HCT116 (cell line): ENCODE measurements at regions not wholly inside any gene's neighbourhood (a gene's known extent, or its start where the extent isn't known, plus 50 kb on each side); places are given as distances from the start of the nearest gene placed in this dataset.

Experiments used
- ATAC-seq: fragments of 200-7000 bp; cut with Tn5 transposase; 2 replicates; pipeline ENCODE4 v1.9.1; 2020; ENCODE audit warnings: mild to moderate bottlenecking, moderate library complexity
- BruUV-seq: library from RNA; stranded (reverse); fragments of 400-500 nt; replicated peaks from 2 replicates; lab custom pipeline; 2021; lab: Mats Ljungman, UMichigan
- CTCF ChIA-PET: fragments of 300-600 bp; sonication (Branson Sonifier 250); formaldehyde crosslinking; loops from one replicate; lab custom pipeline; 2021; ENCODE audit warnings: antibody characterized with exemption; lab: Charles Lee
- POLR2A ChIA-PET: fragments of 300-600, 350-600 bp; sonication (Branson Sonifier 250); formaldehyde crosslinking; loops from one replicate; lab custom pipeline; 2021; ENCODE audit warnings: antibody characterized with exemption; lab: Charles Lee
- RAD21 ChIA-PET, 2 experiments: fragments of 300-600 bp; sonication (Branson Sonifier 250); formaldehyde crosslinking; loops; one replicate each; lab custom pipeline; 2023; ENCODE audit warnings: low total read pairs in 2 of 2; ENCODE audit not compliant: uncharacterized antibody in 2 of 2, unreplicated experiment in 2 of 2, low non-redundant PET in 1 of 2; lab: Charles Lee
- DNase-seq: peaks from one replicate; pipeline ENCODE4 v3.0.0-alpha.2; 2010; ENCODE audit warnings: low read depth, low spot score
- H2AFZ ChIP-seq: fragments of 200-600 bp; shearing (Covaris generic), sonication (generic); 2 replicates; pipeline ENCODE4 v1.6.1; 2017; ENCODE audit warnings: low read depth, mixed run types, mixed read lengths, antibody characterized with exemption, low read length; ENCODE audit not compliant: poor library complexity, severe bottlenecking
- H3K27ac ChIP-seq: 2 replicates; pipeline ENCODE4 v1.5.1; 2012; ENCODE audit warnings: low read depth, low read length
- H3K27me3 ChIP-seq: fragments of 200-600 bp; sonication (generic); 2 replicates; pipeline ENCODE4 v1.6.1; 2016; ENCODE audit warnings: mixed run types, low read length, mixed read lengths; ENCODE audit not compliant: insufficient read depth
- H3K36me3 ChIP-seq, 2 experiments: fragments of 200-500 bp in 1 of 2; fragments of 200-600 bp in 1 of 2; sonication (Bioruptor generic) in 1 of 2; sonication (generic) in 1 of 2; 2 replicates each; pipeline versions ENCODE4 v1.5.1 to v1.6.1; 2014 to 2016; ENCODE audit warnings: low read length in 2 of 2, inconsistent platforms in 1 of 2, mixed read lengths in 1 of 2, mixed run types in 1 of 2; ENCODE audit not compliant: insufficient read depth in 2 of 2, control insufficient read depth in 1 of 2
- H3K4me1 ChIP-seq, 2 experiments: fragments of 200-600 bp in 1 of 2; sonication (generic) in 1 of 2; 2 replicates each; pipeline versions ENCODE4 v1.5.1 to v1.6.1; 2012 to 2017; ENCODE audit warnings: low read length in 2 of 2, inconsistent platforms in 1 of 2, mild to moderate bottlenecking in 1 of 2, mixed read lengths in 1 of 2, mixed run types in 1 of 2, moderate library complexity in 1 of 2; ENCODE audit not compliant: insufficient read depth in 2 of 2, control insufficient read depth in 1 of 2
- H3K4me2 ChIP-seq: fragments of 200-600 bp; sonication (generic); 2 replicates; pipeline ENCODE4 v1.6.1; 2017; ENCODE audit warnings: mixed run types, low read length, mixed read lengths
- H3K4me3 ChIP-seq, 2 experiments: fragments of 200-600 bp in 1 of 2; sonication (generic) in 1 of 2; replicated peaks in 1 of 2; 2 replicates each; pipeline ENCODE4 v1.5.1; 2011 to 2016; ENCODE audit warnings: low read length in 2 of 2, control low read depth in 1 of 2, low read depth in 1 of 2, mild to moderate bottlenecking in 1 of 2, mixed read lengths in 1 of 2, mixed run types in 1 of 2
- H3K79me2 ChIP-seq: fragments of 200-600 bp; sonication (generic); 2 replicates; pipeline ENCODE4 v1.6.1; 2017; ENCODE audit warnings: mild to moderate bottlenecking, mixed run types, low read length, moderate library complexity, mixed read lengths; ENCODE audit not compliant: insufficient read depth
- H3K9ac ChIP-seq: fragments of 200-600 bp; sonication (generic); 2 replicates; pipeline ENCODE4 v1.6.1; 2016; ENCODE audit warnings: low read length, mixed read lengths
- H3K9me2 ChIP-seq: fragments of 200-600 bp; sonication (generic), shearing (Covaris generic); 2 replicates; pipeline ENCODE4 v1.6.1; 2017; ENCODE audit warnings: mixed run types, mild to moderate bottlenecking, moderate library complexity; ENCODE audit not compliant: insufficient read depth
- H3K9me3 ChIP-seq, 2 experiments: fragments of 200-500 bp in 1 of 2; fragments of 200-600 bp in 1 of 2; sonication (Bioruptor generic) in 1 of 2; sonication (generic) in 1 of 2; 2 replicates each; pipeline ENCODE4 v1.6.1; 2014 to 2017; ENCODE audit warnings: low read length in 2 of 2, mixed read lengths in 2 of 2, inconsistent platforms in 1 of 2, low read depth in 1 of 2, mild to moderate bottlenecking in 1 of 2, mixed run types in 1 of 2, moderate library complexity in 1 of 2; ENCODE audit not compliant: control insufficient read depth in 1 of 2, insufficient read depth in 1 of 2
- H4K20me1 ChIP-seq: fragments of 200-600 bp; sonication (generic), shearing (Covaris generic); 2 replicates; pipeline ENCODE4 v1.6.1; 2017; ENCODE audit warnings: mixed run types, mild to moderate bottlenecking, moderate library complexity; ENCODE audit not compliant: insufficient read depth
- ATF3 ChIP-seq: IDR thresholded peaks from 2 replicates; pipeline ENCODE4 v1.6.1; 2012
- CEBPB ChIP-seq: IDR thresholded peaks from 2 replicates; pipeline ENCODE4 v1.6.1; 2012; ENCODE audit warnings: low read depth
- EGR1 ChIP-seq: IDR thresholded peaks from 2 replicates; pipeline ENCODE4 v1.6.1; 2012; ENCODE audit warnings: low read depth
- ELF1 ChIP-seq: IDR thresholded peaks from 2 replicates; pipeline ENCODE4 v1.6.1; 2012; ENCODE audit warnings: low read depth, borderline replicate concordance
- EZH2 ChIP-seq: fragments of 200-600 bp; sonication (generic); IDR thresholded peaks from 2 replicates; pipeline ENCODE4 v1.6.1; 2017; ENCODE audit warnings: antibody characterized with exemption, mixed run types
- EZH2phosphoT487 ChIP-seq: fragments of 200-600 bp; IDR thresholded peaks from 2 replicates; pipeline ENCODE4 v1.6.1; 2018; ENCODE audit warnings: antibody characterized with exemption, borderline replicate concordance
- FOSL1 ChIP-seq: IDR thresholded peaks from 2 replicates; pipeline ENCODE4 v1.6.1; 2012; ENCODE audit warnings: low read depth
- JUND ChIP-seq: IDR thresholded peaks from 2 replicates; pipeline ENCODE4 v1.6.1; 2012
- MAX ChIP-seq: IDR thresholded peaks from 2 replicates; pipeline ENCODE4 v1.6.1; 2012
- POLR2A ChIP-seq: IDR thresholded peaks from 2 replicates; pipeline ENCODE4 v1.7.0; 2011; ENCODE audit warnings: borderline replicate concordance; ENCODE audit not compliant: insufficient read depth, insufficient read length; ENCODE audit errors: extremely low read depth
- POLR2AphosphoS5 ChIP-seq: IDR thresholded peaks from 2 replicates; pipeline ENCODE4 v1.6.1; 2011; ENCODE audit warnings: mild to moderate bottlenecking, low read depth, low read length, moderate library complexity
- RAD21 ChIP-seq: IDR thresholded peaks from 2 replicates; pipeline ENCODE4 v1.6.1; 2012; ENCODE audit warnings: low read depth, mild to moderate bottlenecking
- SP1 ChIP-seq: IDR thresholded peaks from 2 replicates; pipeline ENCODE4 v1.6.1; 2012; ENCODE audit warnings: low read depth
- SRF ChIP-seq: IDR thresholded peaks from 2 replicates; pipeline ENCODE4 v1.6.1; 2012; ENCODE audit warnings: low read depth
- ZFX ChIP-seq: fragments of 450-650 bp; IDR thresholded peaks from 2 replicates; pipeline ENCODE4 v1.6.1; 2017
- intact Hi-C: fragments of 100-400 bp; cut with micrococcal nuclease; formaldehyde crosslinking; loops from 2 replicates; pipeline ENCODE4 v1.10.0; 2022
- TF ChIP-seq, protein P1 (sequence below): IDR thresholded peaks from 2 replicates; pipeline ENCODE4 v1.6.1; 2011; ENCODE audit warnings: mild to moderate bottlenecking, low read length, moderate library complexity; ENCODE audit not compliant: insufficient replicate concordance; ENCODE audit errors: extremely low read depth

GRCh38 chr3:191529992-191530391, 69.0 kb downstream of the PYDC2 start:
- H3K4me2 ChIP-seq, result no peak overlapping the region
- BruUV-seq, result no TSS peak
- ATAC-seq (no peak), DNase-seq (no peak)
- H3K9me3 ChIP-seq, result no peaks in the 10 kb centered on the region
- H2AFZ ChIP-seq, result no peak overlapping the region
- no peaks in the 10 kb centered on the region for H3K36me3 ChIP-seq
- H3K4me1 ChIP-seq, result no peaks in the 10 kb centered on the region
- H3K27me3 ChIP-seq, result no peaks in the 10 kb centered on the region
- CTCF ChIA-PET, result no interaction called here
- intact Hi-C loops, result no loop called here
- no peak overlapping the region for H3K27ac ChIP-seq
- H4K20me1 ChIP-seq, result no peaks in the 10 kb centered on the region
- no peak for TF ChIP-seq POLR2A
- no peak for TF ChIP-seq JUND
- no peak for TF ChIP-seq SP1
- no peak for TF ChIP-seq EZH2phosphoT487
- no peak for TF ChIP-seq ATF3
- TF ChIP-seq ZFX, result no peak
- TF ChIP-seq EGR1, result no peak
- TF ChIP-seq RAD21, result no peak
- TF ChIP-seq FOSL1, result no peak
- no peak for TF ChIP-seq EZH2
- no peak for TF ChIP-seq CEBPB
- TF ChIP-seq, protein P1, sequence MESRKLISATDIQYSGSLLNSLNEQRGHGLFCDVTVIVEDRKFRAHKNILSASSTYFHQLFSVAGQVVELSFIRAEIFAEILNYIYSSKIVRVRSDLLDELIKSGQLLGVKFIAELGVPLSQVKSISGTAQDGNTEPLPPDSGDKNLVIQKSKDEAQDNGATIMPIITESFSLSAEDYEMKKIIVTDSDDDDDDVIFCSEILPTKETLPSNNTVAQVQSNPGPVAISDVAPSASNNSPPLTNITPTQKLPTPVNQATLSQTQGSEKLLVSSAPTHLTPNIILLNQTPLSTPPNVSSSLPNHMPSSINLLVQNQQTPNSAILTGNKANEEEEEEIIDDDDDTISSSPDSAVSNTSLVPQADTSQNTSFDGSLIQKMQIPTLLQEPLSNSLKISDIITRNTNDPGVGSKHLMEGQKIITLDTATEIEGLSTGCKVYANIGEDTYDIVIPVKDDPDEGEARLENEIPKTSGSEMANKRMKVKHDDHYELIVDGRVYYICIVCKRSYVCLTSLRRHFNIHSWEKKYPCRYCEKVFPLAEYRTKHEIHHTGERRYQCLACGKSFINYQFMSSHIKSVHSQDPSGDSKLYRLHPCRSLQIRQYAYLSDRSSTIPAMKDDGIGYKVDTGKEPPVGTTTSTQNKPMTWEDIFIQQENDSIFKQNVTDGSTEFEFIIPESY, result no peak
- no peak for TF ChIP-seq POLR2AphosphoS5
- no peak for TF ChIP-seq MAX
- no peak for TF ChIP-seq ELF1
- TF ChIP-seq SRF, result no peak
- RAD21 ChIA-PET, result no interaction called here
- H3K4me3 ChIP-seq, result no peak overlapping the region
- POLR2A ChIA-PET, result no interaction called here
- H3K79me2 ChIP-seq, result no peaks in the 10 kb centered on the region
- no peaks in the 10 kb centered on the region for H3K9me2 ChIP-seq
- H3K9ac ChIP-seq, result no peak overlapping the region
